H1 (cell line): ENCODE measurements at regions not wholly inside any gene's neighbourhood (a gene's known extent, or its start where the extent isn't known, plus 50 kb on each side); places are given as distances from the start of the nearest gene placed in this dataset.

ENCODE experiments used
- CTCF ChIA-PET: fragments of 300-600 bp; sonication (Branson Sonifier 250); formaldehyde crosslinking; loops from one replicate; lab custom pipeline; 2021; ENCODE audit not compliant: partially characterized antibody; lab: Charles Lee
- POLR2A ChIA-PET: fragments of 300-600 bp; sonication (Branson Sonifier 250); formaldehyde crosslinking; loops from one replicate; lab custom pipeline; 2021; ENCODE audit warnings: inconsistent platforms; ENCODE audit not compliant: partially characterized antibody; lab: Charles Lee
- DNase-seq, 2 experiments: peaks; one replicate each; pipeline versions ENCODE4 v3.0.0 to v3.0.0-alpha.2; 2010 to 2022; ENCODE audit warnings: low spot score in 2 of 2, low read depth in 1 of 2, mixed read lengths in 1 of 2
- FAIRE-seq: peaks from 2 replicates; lab custom pipeline; 2011; peaks lifted over from hg19 to GRCh38; lab: Jason Lieb, UNC
- H2AFZ ChIP-seq: 2 replicates; pipeline ENCODE4 v1.8.1; 2012; ENCODE audit warnings: low read length, inconsistent platforms
- H2AK5ac ChIP-seq: 2 replicates; pipeline ENCODE4 v1.6.1; 2013; ENCODE audit warnings: low read depth, low read length
- H2BK120ac ChIP-seq: replicated peaks from 2 replicates; pipeline ENCODE3; 2013; ENCODE audit warnings: low read depth, low read length, inconsistent platforms
- H2BK12ac ChIP-seq: 2 replicates; pipeline ENCODE4 v1.6.1; 2013; ENCODE audit warnings: low read depth, low read length
- H2BK15ac ChIP-seq: 2 replicates; pipeline ENCODE4 v1.6.1; 2013; ENCODE audit warnings: low read length
- H2BK20ac ChIP-seq: 2 replicates; pipeline ENCODE4 v1.6.1; 2013; ENCODE audit warnings: low read length
- H2BK5ac ChIP-seq: 2 replicates; pipeline ENCODE4 v1.6.1; 2013; ENCODE audit warnings: low read depth, low read length
- H3K14ac ChIP-seq: 2 replicates; pipeline ENCODE4 v1.6.1; 2013; ENCODE audit warnings: inconsistent platforms; ENCODE audit not compliant: insufficient read length
- H3K18ac ChIP-seq: 2 replicates; pipeline ENCODE4 v1.6.1; 2013; ENCODE audit warnings: low read length; ENCODE audit errors: extremely low read depth
- H3K23ac ChIP-seq: 2 replicates; pipeline ENCODE4 v1.6.1; 2013; ENCODE audit warnings: inconsistent platforms; ENCODE audit not compliant: insufficient read length
- H3K23me2 ChIP-seq: 2 replicates; pipeline ENCODE4 v1.6.1; 2013; ENCODE audit warnings: low read depth, low read length
- H3K27ac ChIP-seq: 2 replicates; pipeline ENCODE4 v1.6.1; 2011; ENCODE audit warnings: low read depth, low read length, inconsistent platforms
- H3K27me3 ChIP-seq, 4 experiments: replicated peaks in 1 of 4; 1 replicate in 1 of 4; 2 replicates in 3 of 4; pipeline versions ENCODE4 v1.6.1 to v1.8.1; 2011 to 2013; ENCODE audit warnings: low read length in 3 of 4, mild to moderate bottlenecking in 3 of 4, inconsistent platforms in 2 of 4, mixed read lengths in 2 of 4, moderate library complexity in 1 of 4; ENCODE audit not compliant: control insufficient read depth in 3 of 4, insufficient read depth in 3 of 4; ENCODE audit errors: extremely low read depth in 1 of 4
- H3K36me3 ChIP-seq, 4 experiments: 2 replicates each; pipeline versions ENCODE4 v1.6.1 to v1.8.1; 2011 to 2013; ENCODE audit warnings: mild to moderate bottlenecking in 4 of 4, low read length in 3 of 4, moderate library complexity in 2 of 4, control low read depth in 1 of 4, inconsistent platforms in 1 of 4; ENCODE audit not compliant: insufficient read depth in 4 of 4, control insufficient read depth in 2 of 4
- H3K4ac ChIP-seq: replicated peaks from 2 replicates; pipeline ENCODE3; 2013; ENCODE audit warnings: low read length, low read depth, mixed read lengths, inconsistent platforms; ENCODE audit not compliant: insufficient read length
- H3K4me1 ChIP-seq, 4 experiments: replicated peaks in 1 of 4; 1 replicate in 1 of 4; 2 replicates in 3 of 4; pipeline versions ENCODE4 v1.6.1 to v1.8.1; 2011 to 2013; ENCODE audit warnings: low read length in 3 of 4, inconsistent platforms in 2 of 4, mixed read lengths in 1 of 4; ENCODE audit not compliant: insufficient read depth in 4 of 4, control insufficient read depth in 3 of 4
- H3K4me2 ChIP-seq, 2 experiments: 2 replicates each; pipeline versions ENCODE4 v1.6.1 to v1.8.1; 2011 to 2013; ENCODE audit warnings: low read depth in 2 of 2, low read length in 2 of 2, control low read depth in 1 of 2, inconsistent platforms in 1 of 2, mild to moderate bottlenecking in 1 of 2; ENCODE audit not compliant: insufficient read depth in 1 of 2
- H3K4me3 ChIP-seq, 4 experiments: fragments of 200-600, 300-600 bp in 1 of 4; sonication (generic), shearing (Covaris generic), sonication (Bioruptor Twin) in 1 of 4; 2 replicates each; pipeline versions ENCODE4 v1.5.1 to v1.8.1; 2011 to 2016; ENCODE audit warnings: low read length in 4 of 4, low read depth in 3 of 4, control low read depth in 2 of 4, inconsistent platforms in 2 of 4, mild to moderate bottlenecking in 2 of 4, mixed read lengths in 1 of 4, moderate library complexity in 1 of 4; ENCODE audit not compliant: insufficient read depth in 2 of 4; ENCODE audit errors: extremely low read depth in 1 of 4
- H3K56ac ChIP-seq: replicated peaks from 2 replicates; pipeline ENCODE3; 2013; ENCODE audit warnings: low read depth, mild to moderate bottlenecking, mixed read lengths, low read length, inconsistent platforms; ENCODE audit not compliant: insufficient read length
- H3K79me1 ChIP-seq: 2 replicates; pipeline ENCODE4 v1.6.1; 2013; ENCODE audit warnings: low read depth, low read length, control low read depth
- H3K79me2 ChIP-seq, 2 experiments: 2 replicates each; pipeline versions ENCODE4 v1.6.1 to v1.8.1; 2012 to 2013; ENCODE audit warnings: low read length in 2 of 2, mild to moderate bottlenecking in 2 of 2, inconsistent platforms in 1 of 2; ENCODE audit not compliant: insufficient read depth in 2 of 2, control insufficient read depth in 1 of 2
- H3K9ac ChIP-seq, 4 experiments: replicated peaks in 1 of 4; 1 replicate in 1 of 4; 2 replicates in 3 of 4; pipeline versions ENCODE4 v1.6.1 to v1.8.1; 2011 to 2013; ENCODE audit warnings: low read depth in 3 of 4, low read length in 3 of 4, control low read depth in 2 of 4, mild to moderate bottlenecking in 2 of 4, moderate library complexity in 2 of 4, inconsistent platforms in 1 of 4; ENCODE audit errors: extremely low read depth in 1 of 4
- H3K9me3 ChIP-seq, 2 experiments: 2 replicates each; pipeline versions ENCODE4 v1.6.1 to v1.8.1; 2012 to 2013; ENCODE audit warnings: mild to moderate bottlenecking in 2 of 2, moderate library complexity in 2 of 2, control low read depth in 1 of 2, inconsistent platforms in 1 of 2, low read depth in 1 of 2, low read length in 1 of 2, mixed read lengths in 1 of 2; ENCODE audit not compliant: insufficient read depth in 2 of 2
- H4K20me1 ChIP-seq, 2 experiments: replicated peaks in 1 of 2; 2 replicates each; pipeline versions ENCODE3 to v1.8.1; 2011 to 2013; ENCODE audit warnings: inconsistent platforms in 2 of 2, low read length in 2 of 2, mild to moderate bottlenecking in 1 of 2; ENCODE audit not compliant: insufficient read depth in 2 of 2, control insufficient read depth in 1 of 2
- H4K5ac ChIP-seq: 2 replicates; pipeline ENCODE4 v1.6.1; 2013; ENCODE audit warnings: low read length, low read depth, mixed read lengths, inconsistent platforms; ENCODE audit not compliant: insufficient read length
- H4K8ac ChIP-seq: 2 replicates; pipeline ENCODE4 v1.8.0; 2013; ENCODE audit warnings: mild to moderate bottlenecking, moderate library complexity, low read length, inconsistent platforms; ENCODE audit not compliant: insufficient read depth; ENCODE audit errors: extremely low read depth
- H4K91ac ChIP-seq: replicated peaks from 2 replicates; pipeline ENCODE3; 2013; ENCODE audit warnings: low read length, mixed read lengths, inconsistent platforms; ENCODE audit not compliant: insufficient read length
- CBX5 ChIP-seq: fragments of 300-800, 300-1000 bp; sonication (generic); IDR thresholded peaks from 2 replicates; pipeline ENCODE4 v1.7.1; 2016; ENCODE audit warnings: antibody characterized with exemption, low read length, low read depth
- CHD1 ChIP-seq: IDR thresholded peaks from 2 replicates; pipeline ENCODE4 v1.6.1; 2012; ENCODE audit warnings: low read depth, low read length, improper control_type of control experiment
- GABPA ChIP-seq: IDR thresholded peaks from 2 replicates; pipeline ENCODE4 v1.6.1; 2011; ENCODE audit warnings: mild to moderate bottlenecking, low read length, moderate library complexity, borderline replicate concordance; ENCODE audit not compliant: insufficient read depth
- GTF2F1 ChIP-seq: IDR thresholded peaks from 2 replicates; pipeline ENCODE4 v1.6.1; 2012; ENCODE audit warnings: low read depth, low read length, improper control_type of control experiment, borderline replicate concordance
- HDAC6 ChIP-seq: IDR thresholded peaks from one replicate; pipeline ENCODE4 v1.7.1; 2012; ENCODE audit warnings: low read depth, mild to moderate bottlenecking, inconsistent platforms, low read length, moderate library complexity
- KDM4A ChIP-seq: IDR thresholded peaks from one replicate; pipeline ENCODE4 v1.7.1; 2012; ENCODE audit warnings: low read depth, mild to moderate bottlenecking, moderate library complexity, low read length, inconsistent platforms; ENCODE audit not compliant: severe bottlenecking
- PHF8 ChIP-seq: fragments of 200-600 bp; sonication (generic); conservative IDR thresholded peaks from 2 replicates; pipeline ENCODE4 v1.7.1; 2012; ENCODE audit warnings: low read depth, mild to moderate bottlenecking, inconsistent platforms, low read length, moderate library complexity
- RNF2 ChIP-seq: fragments of 200-900, 300-1000 bp; sonication (generic); IDR thresholded peaks from 2 replicates; pipeline ENCODE4 v1.7.1; 2016; ENCODE audit warnings: borderline replicate concordance, low read depth, mild to moderate bottlenecking, antibody characterized with exemption, low read length; ENCODE audit not compliant: poor library complexity, severe bottlenecking; ENCODE audit errors: missing control alignments
- SP4 ChIP-seq: IDR thresholded peaks from 2 replicates; pipeline ENCODE4 v1.6.1; 2012; ENCODE audit warnings: low read length, inconsistent platforms
- SUZ12 ChIP-seq: fragments of 200-600 bp; sonication (generic); IDR thresholded peaks from 2 replicates; pipeline ENCODE4 v1.6.1; 2012; ENCODE audit warnings: mild to moderate bottlenecking, inconsistent platforms, low read length, moderate library complexity, mixed read lengths
- TAF7 ChIP-seq: optimal IDR thresholded peaks from 2 replicates; pipeline ENCODE3; 2011; ENCODE audit warnings: low read depth, mild to moderate bottlenecking, inconsistent platforms, low read length, moderate library complexity, borderline replicate concordance
- TBP ChIP-seq: IDR thresholded peaks from 2 replicates; pipeline ENCODE4 v1.6.1; 2011; ENCODE audit warnings: low read depth, low read length, improper control_type of control experiment
- WGBS, 2 experiments: shearing (Covaris generic) in 1 of 2; methylation state at CpG; one replicate each; pipeline versions ENCODE4 v1.1.6 to v1.1.7; 2013 to 2015; ENCODE audit warnings: low lambda C conversion rate in 2 of 2, mixed read lengths in 2 of 2, inconsistent platforms in 1 of 2, low coverage in 1 of 2, missing lambda C conversion rate in 1 of 2; ENCODE audit not compliant: insufficient replicate concordance in 2 of 2, insufficient coverage in 1 of 2, insufficient read length in 1 of 2; ENCODE audit errors: extremely low coverage in 1 of 2, missing lambda C conversion rate in 1 of 2; 5-methylcytosine and 5-hydroxymethylcytosine counted together

- Histone ChIP-seq H4K20me1 (no peaks in the 10 kb centered on the region), H2BK15ac (no peak overlapping the region), H3K4me2 (no peak overlapping the region), H2BK12ac (no peak overlapping the region), H3K23me2 (no peaks in the 10 kb centered on the region; the same call in 1 of the 2 replicates), H2BK120ac (no peak overlapping the region), H3K18ac (no peak overlapping the region), H2AK5ac (no peak overlapping the region), H3K56ac (no peak overlapping the region), H3K4me3 (no peak overlapping the region), H2BK5ac (no peak overlapping the region), H3K79me2 (no peaks in the 10 kb centered on the region), H3K14ac (no peak overlapping the region), H3K27me3 (no peaks in the 10 kb centered on the region), H3K9me3 (no peaks in the 10 kb centered on the region), H3K9ac (no peak overlapping the region), H3K79me1 (no peaks in the 10 kb centered on the region), H2AFZ (no peak overlapping the region), H4K91ac (no peak overlapping the region), H3K27ac (no peak overlapping the region), H3K4ac (no peak overlapping the region), H4K5ac (no peak overlapping the region), H4K8ac (no peak overlapping the region), H3K36me3 (no peaks in the 10 kb centered on the region), H2BK20ac (no peak overlapping the region), H3K4me1 (peaks cover 0 to 3% (median 0%) of the 10 kb centered on the region in 4 experiments; a peak in 1 of 7 replicates), H3K23ac (no peak overlapping the region)
- DNase-seq (no peak), FAIRE-seq (no peak)
- no peak for TF ChIP-seq GTF2F1
- no peak for TF ChIP-seq SUZ12
- no peak for TF ChIP-seq RNF2
- TF ChIP-seq CBX5, result no peak
- TF ChIP-seq TBP, result no peak
- TF ChIP-seq SP4, result no peak
- no peak for TF ChIP-seq KDM4A
- no peak for TF ChIP-seq HDAC6
- TF ChIP-seq PHF8, result no peak
- no peak for TF ChIP-seq GABPA
- no peak for TF ChIP-seq CHD1
- no peak for TF ChIP-seq TAF7
- ChIA-PET CTCF (no interaction called here), POLR2A (no interaction called here)
- WGBS, 2 experiments, result 80% methylated on average over 1 of the region's 1 CpG; no CpG with 5 or more reads in 1 of the 2 experiments
Observed at GRCh38 chr9:107756091-107756490, 266.5 kb upstream of the KLF4 start.
